K562 (cell line): ENCODE measurements at regions not wholly inside any gene's neighbourhood (a gene's known extent, or its start where the extent isn't known, plus 50 kb on each side); places are given as distances from the start of the nearest gene placed in this dataset.

Experiments used
- ATAC-seq: fragments of 200-7000 bp; cut with Tn5 transposase; 3 replicates; pipeline ENCODE4 v1.9.1; 2020; ENCODE audit warnings: moderate library complexity
- BruUV-seq: library from RNA; stranded (reverse); fragments of 400-500 nt; replicated peaks from 2 replicates; lab custom pipeline; 2021; lab: Mats Ljungman, UMichigan
- CTCF ChIA-PET: fragments of 300-600 bp; formaldehyde crosslinking; extraction: SDS; loops from one replicate; lab custom pipeline; 2021; ENCODE audit warnings: low intra/inter-chr PET ratio; lab: Yijun Ruan, JAX
- POLR2A ChIA-PET: fragments of 300-600, 350-650 bp; sonication (Branson Sonifier 250); formaldehyde crosslinking; extraction: SDS; loops from one replicate; lab custom pipeline; 2021; ENCODE audit warnings: antibody characterized with exemption, inconsistent platforms; lab: Yijun Ruan, JAX
- DNase-seq, 4 experiments: peaks; one replicate each; pipeline versions ENCODE4 v3.0.0 to v3.0.0-alpha.2; 2011 to 2018; ENCODE audit warnings: low spot score in 3 of 4, mixed read lengths in 3 of 4; ENCODE audit errors: extremely low read depth in 1 of 4
- FAIRE-seq: peaks from 2 replicates; lab custom pipeline; 2011; peaks lifted over from hg19 to GRCh38; lab: Jason Lieb, UNC
- H2AFZ ChIP-seq: 2 replicates; pipeline ENCODE4 v1.6.0; 2011; ENCODE audit warnings: low read depth, low read length, control low read depth, inconsistent platforms
- H3K27ac ChIP-seq: fragments of 200-600 bp; 3 replicates; pipeline ENCODE4 v1.8.0; 2011; ENCODE audit warnings: low read depth, mild to moderate bottlenecking, control low read depth, inconsistent platforms, low read length, moderate library complexity, mixed read lengths; ENCODE audit errors: extremely low read depth
- H3K27me3 ChIP-seq, 2 experiments: fragments of 300-600 bp in 1 of 2; 2 replicates in 1 of 2; 3 replicates in 1 of 2; pipeline versions ENCODE4 v1.6.0 to v1.8.0; 2011; ENCODE audit warnings: inconsistent platforms in 2 of 2, low read length in 2 of 2, mild to moderate bottlenecking in 1 of 2, mixed read lengths in 1 of 2, moderate library complexity in 1 of 2; ENCODE audit not compliant: control insufficient read depth in 2 of 2, insufficient read depth in 2 of 2
- H3K36me3 ChIP-seq: fragments of 300-600 bp; 3 replicates; pipeline ENCODE4 v1.8.0; 2011; ENCODE audit warnings: mild to moderate bottlenecking, low read length, inconsistent platforms; ENCODE audit not compliant: control insufficient read depth, insufficient read depth
- H3K4me1 ChIP-seq, 2 experiments: fragments of 200-600 bp in 1 of 2; replicated peaks in 1 of 2; 2 replicates in 1 of 2; 3 replicates in 1 of 2; pipeline versions ENCODE4 v1.5.1 to v1.8.0; 2011; ENCODE audit warnings: inconsistent platforms in 2 of 2, low read length in 2 of 2, mild to moderate bottlenecking in 1 of 2, mixed read lengths in 1 of 2, moderate library complexity in 1 of 2; ENCODE audit not compliant: control insufficient read depth in 2 of 2, insufficient read depth in 2 of 2
- H3K4me2 ChIP-seq: 2 replicates; pipeline ENCODE4 v1.6.1; 2011; ENCODE audit warnings: low read length, control low read depth, inconsistent platforms, mixed read lengths; ENCODE audit not compliant: insufficient read depth
- H3K4me3 ChIP-seq: fragments of 200-600 bp; sonication (generic), shearing (Covaris generic); 2 replicates; pipeline ENCODE4 v1.5.1; 2016; ENCODE audit warnings: control low read depth, inconsistent platforms
- H3K79me2 ChIP-seq: fragments of 200-600 bp; 3 replicates; pipeline ENCODE4 v1.8.0; 2011; ENCODE audit warnings: low read length, inconsistent platforms; ENCODE audit not compliant: control insufficient read depth, insufficient read depth
- H3K9ac ChIP-seq, 2 experiments: 2 replicates each; pipeline versions ENCODE4 v1.6.0 to v1.6.1; 2011; ENCODE audit warnings: low read depth in 2 of 2, low read length in 2 of 2, control low read depth in 1 of 2, inconsistent platforms in 1 of 2, mild to moderate bottlenecking in 1 of 2, mixed read lengths in 1 of 2; ENCODE audit not compliant: insufficient read depth in 1 of 2
- H3K9me1 ChIP-seq: one replicate; pipeline ENCODE4 v1.6.0; 2011; ENCODE audit warnings: inconsistent platforms, mild to moderate bottlenecking, low read length, moderate library complexity; ENCODE audit not compliant: control insufficient read depth, insufficient read depth
- H3K9me3 ChIP-seq: replicated peaks from 2 replicates; pipeline ENCODE4 v1.5.1; 2011; ENCODE audit warnings: low read depth, low read length, inconsistent platforms; ENCODE audit not compliant: control insufficient read depth, insufficient read depth
- H4K20me1 ChIP-seq: replicated peaks from 2 replicates; pipeline ENCODE4 v1.6.1; 2011; ENCODE audit warnings: low read length, inconsistent platforms, mixed read lengths; ENCODE audit not compliant: control insufficient read depth, insufficient read depth
- ATF4 ChIP-seq: fragments of 450-650 bp; formaldehyde crosslinking; IDR thresholded peaks from 2 replicates; pipeline ENCODE4 v1.4.0; 2022; ENCODE audit warnings: mild to moderate bottlenecking, moderate library complexity
- CBX1 ChIP-seq: sonication (generic); IDR thresholded peaks from 2 replicates; pipeline ENCODE4 v1.6.1; 2016; ENCODE audit warnings: antibody characterized with exemption, low read depth, mild to moderate bottlenecking
- HMG20A ChIP-seq: fragments of 450-650 bp; formaldehyde crosslinking; conservative IDR thresholded peaks from 2 replicates; pipeline ENCODE4 v1.4.0; 2020; ENCODE audit warnings: mild to moderate bottlenecking, mixed read lengths
- NFIX ChIP-seq: fragments of 250-450 bp; sonication (Bioruptor Pico); IDR thresholded peaks from 2 replicates; pipeline ENCODE4 v1.4.0; 2020; ENCODE audit warnings: low read depth, mild to moderate bottlenecking, moderate library complexity
- RBM15 ChIP-seq: fragments of 200-400 bp; formaldehyde crosslinking; IDR thresholded peaks from 2 replicates; pipeline ENCODE4 v1.6.1; 2018; ENCODE audit warnings: mild to moderate bottlenecking, low read length, moderate library complexity; ENCODE audit not compliant: insufficient read depth
- SNRNP70 ChIP-seq: fragments of 200-400 bp; formaldehyde crosslinking; optimal IDR thresholded peaks from 2 replicates; pipeline ENCODE3; 2017; ENCODE audit warnings: low read depth, low read length
- TSC22D4 ChIP-seq: fragments of 450-650 bp; IDR thresholded peaks from 2 replicates; pipeline ENCODE4 v1.6.1; 2016; ENCODE audit warnings: missing genetic modification characterization, missing biosample characterization, control low read depth
- ZBTB43 ChIP-seq: sonication (generic); formaldehyde crosslinking; IDR thresholded peaks from 2 replicates; pipeline ENCODE4 v1.8.0; 2023; ENCODE audit warnings: mild to moderate bottlenecking, missing genetic modification reagents
- WGBS: fragments of 100-300 bp; shearing (Covaris generic); methylation state at CpG from one replicate; pipeline ENCODE4 v1.1.6; 2016; ENCODE audit warnings: low coverage, mixed read lengths; ENCODE audit not compliant: insufficient coverage; ENCODE audit errors: missing lambda C conversion rate; 5-methylcytosine and 5-hydroxymethylcytosine counted together
- in situ Hi-C: fragments of 300-500 bp; cut with MboI; formaldehyde crosslinking; loops from 4 replicates; pipeline ENCODE4 v1.15.0; 2018; ENCODE audit warnings: inconsistent platforms, mixed read lengths
- intact Hi-C: fragments of 100-400 bp; cut with micrococcal nuclease; formaldehyde crosslinking; loops from 2 replicates; pipeline ENCODE4 v1.14.2; 2022
- TF ChIP-seq, protein P1 (sequence below): fragments of 450-650 bp; IDR thresholded peaks from 2 replicates; pipeline ENCODE4 v1.6.1; 2016; ENCODE audit warnings: low read depth, mild to moderate bottlenecking, moderate library complexity
- TF ChIP-seq, protein P2 (sequence below): fragments of 250-450 bp; sonication (Bioruptor Pico); IDR thresholded peaks from 2 replicates; pipeline ENCODE4 v1.4.0; 2020; ENCODE audit warnings: mild to moderate bottlenecking, moderate library complexity, borderline replicate concordance

DNA sequence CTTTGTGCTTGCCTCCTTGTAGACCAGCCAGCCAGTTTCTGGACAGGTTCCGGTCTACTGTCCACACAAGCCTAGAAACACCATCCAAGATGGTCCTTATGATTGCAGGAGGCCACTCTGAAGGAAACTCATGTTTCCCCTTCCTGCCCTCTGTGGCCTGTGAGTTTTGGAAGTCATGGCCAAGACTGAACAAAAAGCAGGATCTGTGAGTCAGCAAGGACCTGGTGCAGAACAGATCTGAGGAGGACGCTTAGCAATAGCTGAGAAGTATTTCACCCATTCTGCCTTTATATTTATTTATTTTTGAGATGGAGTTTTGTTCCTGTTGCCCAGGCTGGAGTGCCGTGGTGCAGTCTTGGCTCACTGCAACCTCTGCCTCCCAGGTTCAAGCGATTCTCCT lies 134.6 kb upstream of the EEF1E1 start:
- Histone ChIP-seq H3K9me3 (no peaks in the 10 kb centered on the region), H3K79me2 (no peaks in the 10 kb centered on the region), H4K20me1 (no peaks in the 10 kb centered on the region), H3K4me3 (no peak overlapping the region), H3K27me3 (peaks cover 0 to 3% of the 10 kb centered on the region in 2 experiments; a peak in 1 of 5 replicates), H3K4me1 (no peaks in the 10 kb centered on the region), H3K27ac (no peak overlapping the region), H3K4me2 (no peak overlapping the region), H3K36me3 (no peaks in the 10 kb centered on the region), H2AFZ (no peak overlapping the region), H3K9ac (no peak overlapping the region), H3K9me1 (no peaks in the 10 kb centered on the region)
- no peak for FAIRE-seq
- DNase-seq = no peak
- WGBS = 0% methylated on average over 4 of the region's 4 CpGs
- in situ Hi-C loops (no loop called here), intact Hi-C loops (no loop called here)
- ChIA-PET POLR2A (no interaction called here), CTCF (no interaction called here)
- BruUV-seq = no TSS peak
- ATAC-seq = no peak
- TF ChIP-seq CBX1 (no peak), SNRNP70 (no peak), RBM15 (no peak), TSC22D4 (tag) (no peak), HMG20A (CRISPR knock-in tag) (no peak), ZBTB43 (CRISPR knock-in tag) (no peak), ATF4 (CRISPR knock-in tag) (no peak), NFIX (CRISPR knock-in tag) (no peak)
- TF ChIP-seq, protein P1, sequence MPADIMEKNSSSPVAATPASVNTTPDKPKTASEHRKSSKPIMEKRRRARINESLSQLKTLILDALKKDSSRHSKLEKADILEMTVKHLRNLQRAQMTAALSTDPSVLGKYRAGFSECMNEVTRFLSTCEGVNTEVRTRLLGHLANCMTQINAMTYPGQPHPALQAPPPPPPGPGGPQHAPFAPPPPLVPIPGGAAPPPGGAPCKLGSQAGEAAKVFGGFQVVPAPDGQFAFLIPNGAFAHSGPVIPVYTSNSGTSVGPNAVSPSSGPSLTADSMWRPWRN = no peak
- TF ChIP-seq, protein P2, sequence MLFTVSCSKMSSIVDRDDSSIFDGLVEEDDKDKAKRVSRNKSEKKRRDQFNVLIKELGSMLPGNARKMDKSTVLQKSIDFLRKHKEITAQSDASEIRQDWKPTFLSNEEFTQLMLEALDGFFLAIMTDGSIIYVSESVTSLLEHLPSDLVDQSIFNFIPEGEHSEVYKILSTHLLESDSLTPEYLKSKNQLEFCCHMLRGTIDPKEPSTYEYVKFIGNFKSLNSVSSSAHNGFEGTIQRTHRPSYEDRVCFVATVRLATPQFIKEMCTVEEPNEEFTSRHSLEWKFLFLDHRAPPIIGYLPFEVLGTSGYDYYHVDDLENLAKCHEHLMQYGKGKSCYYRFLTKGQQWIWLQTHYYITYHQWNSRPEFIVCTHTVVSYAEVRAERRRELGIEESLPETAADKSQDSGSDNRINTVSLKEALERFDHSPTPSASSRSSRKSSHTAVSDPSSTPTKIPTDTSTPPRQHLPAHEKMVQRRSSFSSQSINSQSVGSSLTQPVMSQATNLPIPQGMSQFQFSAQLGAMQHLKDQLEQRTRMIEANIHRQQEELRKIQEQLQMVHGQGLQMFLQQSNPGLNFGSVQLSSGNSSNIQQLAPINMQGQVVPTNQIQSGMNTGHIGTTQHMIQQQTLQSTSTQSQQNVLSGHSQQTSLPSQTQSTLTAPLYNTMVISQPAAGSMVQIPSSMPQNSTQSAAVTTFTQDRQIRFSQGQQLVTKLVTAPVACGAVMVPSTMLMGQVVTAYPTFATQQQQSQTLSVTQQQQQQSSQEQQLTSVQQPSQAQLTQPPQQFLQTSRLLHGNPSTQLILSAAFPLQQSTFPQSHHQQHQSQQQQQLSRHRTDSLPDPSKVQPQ = no peak
